NOMO-1 treated with dmso at 0.1 percent for 144 hours (cell line): ENCODE measurements at regions not wholly inside any gene's neighbourhood (a gene's known extent, or its start where the extent isn't known, plus 50 kb on each side); places are given as distances from the start of the nearest gene placed in this dataset.

Source experiments
- DNase-seq: peaks from one replicate; lab custom pipeline; 2025; ENCODE audit not compliant: unreplicated experiment; lab: John Stamatoyannopoulos, UW

GRCh38 chr2:60172801-60173200 lies 380.7 kb downstream of the BCL11A start:
- no peak for DNase-seq

GRCh38 chr2:60170272-60170671 lies 383.2 kb downstream of the BCL11A start:
- no peak for DNase-seq

- DNase-seq = no peak
Observed at GRCh38 chr2:60168247-60168646, 385.2 kb downstream of the BCL11A start.

GRCh38 chr2:60167089-60167488 lies 386.4 kb downstream of the BCL11A start:
- DNase-seq = no peak

GRCh38 chr2:60163691-60164090 lies 389.8 kb downstream of the BCL11A start:
- DNase-seq = no peak

- no peak for DNase-seq
Observed at GRCh38 chr2:60159519-60159918, 393.9 kb downstream of the BCL11A start.

- no peak for DNase-seq
Observed at GRCh38 chr2:60158262-60158661, 395.2 kb downstream of the BCL11A start.

- no peak for DNase-seq
Observed at GRCh38 chr2:60157283-60157682, 396.2 kb downstream of the BCL11A start.

- no peak for DNase-seq
Observed at GRCh38 chr2:60154142-60154541, 399.3 kb downstream of the BCL11A start.

GRCh38 chr2:60152226-60152833 lies 401.1 kb downstream of the BCL11A start:
- no peak for DNase-seq

GRCh38 chr2:60149176-60149575 lies 404.3 kb downstream of the BCL11A start:
- no peak for DNase-seq

- peak; percentile 32 for DNase-seq
Observed at GRCh38 chr2:60148716-60149115, 404.7 kb downstream of the BCL11A start.

- DNase-seq = no peak
Observed at GRCh38 chr2:60140185-60140584, 413.3 kb downstream of the BCL11A start.

- no peak for DNase-seq
Observed at GRCh38 chr2:60136913-60137312, 416.5 kb downstream of the BCL11A start.

GRCh38 chr2:60127191-60127590 lies 426.3 kb downstream of the BCL11A start:
- DNase-seq = no peak

- DNase-seq = no peak
Observed at GRCh38 chr2:60125611-60126426, 427.6 kb downstream of the BCL11A start.

GRCh38 chr2:60119778-60120177 lies 433.7 kb downstream of the BCL11A start:
- no peak for DNase-seq

GRCh38 chr2:60118917-60119316 lies 434.5 kb downstream of the BCL11A start:
- DNase-seq = no peak

- DNase-seq = no peak
Observed at GRCh38 chr2:60118061-60118460, 435.4 kb downstream of the BCL11A start.

- DNase-seq = no peak
Observed at GRCh38 chr2:60116161-60116875, 437.1 kb downstream of the BCL11A start.

- DNase-seq = no peak
Observed at GRCh38 chr2:60109744-60110143, 443.7 kb downstream of the BCL11A start.
